GM23338 (cell line): ENCODE measurements at regions not wholly inside any gene's neighbourhood (a gene's known extent, or its start where the extent isn't known, plus 50 kb on each side); places are given as distances from the start of the nearest gene placed in this dataset. TPM values are rescaled to one million over a fixed set of nuclear protein-coding genes. Genes with fewer than 3 reads are reported as not detected.

Experiments used
- microRNA-seq: library from miRNA; unstranded; fragments of <30 nt; microRNA quantifications from one replicate; pipeline ENCODE4, GENCODE V29; 2017
- small RNA-seq: library from RNA; depleted of rRNA; stranded (forward); fragments of <200 nt; gene quantifications from one replicate; pipeline ENCODE3, GENCODE V24; 2014; ENCODE audit warnings: low replicate concordance

Small RNA genes in the stretch of these regions (microRNA-seq; reads per million reads assigned to microRNA genes)
- gene MIR4437, result not detected

Small RNA genes in the stretch of these regions (small RNA-seq; reads per million reads assigned to genes)
- gene MIR4437, result not detected
